PC-9 (cell line): ENCODE measurements at regions not wholly inside any gene's neighbourhood (a gene's known extent, or its start where the extent isn't known, plus 50 kb on each side); places are given as distances from the start of the nearest gene placed in this dataset.

ENCODE experiments used
- EZH2 ChIP-seq: fragments of 200-600 bp; sonication (generic); IDR thresholded peaks from 2 replicates; pipeline ENCODE4 v1.8.0; 2017; ENCODE audit warnings: antibody characterized with exemption, low read depth
- TF ChIP-seq, protein P1 (sequence below): fragments of 200-600 bp; sonication (generic); conservative IDR thresholded peaks from 2 replicates; pipeline ENCODE4 v1.6.1; 2017; ENCODE audit warnings: mixed run types, antibody characterized with exemption, mild to moderate bottlenecking, moderate library complexity

DNA sequence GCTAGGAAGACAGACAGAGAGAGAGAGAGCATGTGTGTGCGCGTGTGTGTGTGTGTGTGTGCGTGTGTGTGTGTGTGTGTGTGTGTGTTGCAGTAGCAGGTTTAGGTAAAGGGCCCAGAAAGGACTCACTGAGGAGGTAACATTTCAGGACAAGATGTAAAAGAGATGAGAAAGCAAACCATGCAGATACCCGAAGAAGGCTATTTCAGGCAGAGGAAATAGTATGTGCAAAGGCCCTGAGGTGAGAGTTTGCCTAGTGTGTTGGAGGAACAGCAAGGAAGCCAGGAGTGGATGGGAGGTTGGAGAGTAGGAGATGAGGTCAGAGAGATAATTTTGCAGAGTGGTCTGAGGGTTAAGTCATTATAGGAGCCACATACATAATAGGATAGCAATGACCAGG is 754.3 kb upstream of the TBX3 start:
- TF ChIP-seq, protein P1, sequence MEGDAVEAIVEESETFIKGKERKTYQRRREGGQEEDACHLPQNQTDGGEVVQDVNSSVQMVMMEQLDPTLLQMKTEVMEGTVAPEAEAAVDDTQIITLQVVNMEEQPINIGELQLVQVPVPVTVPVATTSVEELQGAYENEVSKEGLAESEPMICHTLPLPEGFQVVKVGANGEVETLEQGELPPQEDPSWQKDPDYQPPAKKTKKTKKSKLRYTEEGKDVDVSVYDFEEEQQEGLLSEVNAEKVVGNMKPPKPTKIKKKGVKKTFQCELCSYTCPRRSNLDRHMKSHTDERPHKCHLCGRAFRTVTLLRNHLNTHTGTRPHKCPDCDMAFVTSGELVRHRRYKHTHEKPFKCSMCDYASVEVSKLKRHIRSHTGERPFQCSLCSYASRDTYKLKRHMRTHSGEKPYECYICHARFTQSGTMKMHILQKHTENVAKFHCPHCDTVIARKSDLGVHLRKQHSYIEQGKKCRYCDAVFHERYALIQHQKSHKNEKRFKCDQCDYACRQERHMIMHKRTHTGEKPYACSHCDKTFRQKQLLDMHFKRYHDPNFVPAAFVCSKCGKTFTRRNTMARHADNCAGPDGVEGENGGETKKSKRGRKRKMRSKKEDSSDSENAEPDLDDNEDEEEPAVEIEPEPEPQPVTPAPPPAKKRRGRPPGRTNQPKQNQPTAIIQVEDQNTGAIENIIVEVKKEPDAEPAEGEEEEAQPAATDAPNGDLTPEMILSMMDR, result no peak
- TF ChIP-seq EZH2, result no peak
